GM21367 (cell line): ENCODE measurements at regions not wholly inside any gene's neighbourhood (a gene's known extent, or its start where the extent isn't known, plus 50 kb on each side); places are given as distances from the start of the nearest gene placed in this dataset.
"Not testable (repeated sequence)": the region's sequence is repeated elsewhere in the genome, so short reads cannot be mapped to it uniquely, and the experiment has no call there.

ENCODE experiments used
- ATAC-seq: cut with Tn5 transposase; IDR thresholded peaks from one replicate; pipeline ENCODE4 v1.9.1; 2021; ENCODE audit not compliant: unreplicated experiment

DNA sequence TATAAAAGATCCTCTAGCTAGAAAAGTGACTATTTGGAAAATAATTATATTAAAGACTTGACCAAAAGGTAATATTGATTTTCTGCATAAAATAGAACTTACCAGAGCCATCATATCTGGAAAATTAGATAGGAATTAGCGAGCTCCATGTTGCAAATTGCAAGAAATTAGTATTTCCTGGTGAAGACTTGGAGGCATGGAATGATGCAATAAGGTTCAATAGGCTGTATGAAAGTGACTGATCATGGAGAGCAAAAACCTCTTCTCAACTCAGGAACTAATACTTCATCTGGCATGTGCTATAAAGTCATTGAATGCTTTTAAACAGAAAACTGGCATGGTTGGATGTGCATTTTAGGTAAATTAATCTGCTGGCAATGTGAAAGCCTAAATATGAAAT, 66.3 kb upstream of the UFM1 start:
- ATAC-seq: no peak

DNA sequence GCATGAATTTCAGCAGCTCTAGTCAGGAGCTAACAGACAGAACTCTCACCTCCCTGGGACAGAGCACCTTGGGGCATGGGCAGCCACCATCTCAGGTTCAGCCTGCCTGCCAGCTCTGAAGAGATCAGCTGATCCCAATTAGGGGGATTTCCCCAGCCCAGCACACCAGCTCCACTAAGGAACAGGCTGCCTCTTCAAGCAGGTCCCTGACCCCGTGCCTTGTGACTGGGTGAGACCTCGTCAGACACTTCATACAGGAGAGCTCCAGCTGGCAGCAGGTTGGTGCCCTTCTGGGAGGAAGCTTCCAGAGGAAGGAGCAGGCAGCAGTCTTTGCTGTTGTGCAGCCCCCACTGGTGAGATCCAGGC, 84.5 kb upstream of the UFM1 start:
- no peak for ATAC-seq

DNA sequence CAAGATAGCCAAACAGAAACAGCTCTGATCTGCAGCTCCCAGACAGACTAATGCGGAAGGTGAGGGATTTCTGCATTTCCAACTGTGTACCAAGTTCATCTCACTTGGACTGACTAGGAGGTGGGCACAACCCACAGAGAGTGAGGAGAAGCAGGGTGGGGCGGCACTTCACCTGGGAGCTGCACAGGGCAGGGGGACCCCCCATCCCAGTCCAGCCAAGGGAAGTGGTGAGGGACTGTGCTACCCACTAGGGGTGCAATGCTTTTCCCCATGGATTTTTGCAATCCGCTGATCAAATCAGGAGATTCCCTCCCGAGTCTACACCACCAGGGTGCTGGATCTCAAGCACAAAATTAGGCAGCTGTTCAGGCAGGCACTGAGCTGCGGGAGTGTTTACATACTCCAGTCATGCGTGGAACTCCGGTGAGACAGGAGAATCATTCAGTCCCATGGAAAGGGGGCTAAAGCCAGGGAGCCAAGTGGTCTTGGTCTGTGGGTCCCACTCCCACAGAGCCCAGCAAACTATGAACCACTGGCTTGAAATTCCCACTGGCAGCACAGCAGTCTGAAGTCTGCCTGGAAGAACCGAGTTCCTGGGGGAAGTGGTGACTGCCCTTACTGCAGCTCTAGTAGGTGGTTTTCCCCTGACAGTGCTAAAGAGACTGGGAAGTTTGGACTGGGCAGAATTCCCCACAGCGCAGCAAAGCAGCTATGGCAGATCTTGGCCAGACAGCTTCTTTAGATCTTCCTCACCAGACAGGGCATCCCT, 85.1 kb upstream of the UFM1 start:
- no peak for ATAC-seq

DNA sequence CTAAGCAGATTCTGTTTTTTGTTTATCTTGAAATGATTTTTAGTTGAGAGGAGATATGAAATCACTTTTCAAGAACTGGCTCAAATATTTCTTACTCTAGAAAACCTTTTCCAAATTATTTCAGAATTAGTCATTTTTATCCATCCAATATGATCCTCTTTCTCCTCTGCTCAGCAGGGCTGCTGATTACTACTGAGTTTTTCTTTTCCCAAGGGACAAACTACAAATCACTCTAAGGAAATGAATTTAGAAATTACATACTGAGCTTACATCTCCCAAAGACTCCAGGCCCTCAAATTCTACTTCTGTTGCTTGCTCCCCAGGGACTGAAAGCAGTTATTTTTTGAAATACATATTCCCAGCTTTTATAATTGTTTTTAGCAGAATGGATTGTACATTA, 87.4 kb upstream of the UFM1 start:
- no peak for ATAC-seq

DNA sequence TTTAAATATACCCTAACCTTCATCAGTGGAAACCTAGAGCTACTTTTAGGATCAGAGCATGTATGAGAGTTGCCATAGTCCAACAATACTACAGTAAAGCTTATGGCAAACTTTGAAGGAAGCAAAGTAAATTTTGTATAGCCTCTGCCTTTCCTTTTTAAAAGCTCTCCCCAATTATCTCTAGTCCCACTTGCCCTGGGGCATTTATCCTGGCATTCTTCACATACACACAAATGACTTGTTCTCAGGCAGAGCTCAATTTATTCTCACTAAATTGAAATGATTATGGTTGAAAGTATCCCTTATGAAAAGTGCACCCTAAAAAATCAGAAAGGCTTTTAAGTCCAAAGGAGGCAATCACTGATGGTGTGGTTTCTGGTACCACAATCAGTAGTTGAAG, 94.1 kb upstream of the UFM1 start:
- ATAC-seq: no peak

DNA sequence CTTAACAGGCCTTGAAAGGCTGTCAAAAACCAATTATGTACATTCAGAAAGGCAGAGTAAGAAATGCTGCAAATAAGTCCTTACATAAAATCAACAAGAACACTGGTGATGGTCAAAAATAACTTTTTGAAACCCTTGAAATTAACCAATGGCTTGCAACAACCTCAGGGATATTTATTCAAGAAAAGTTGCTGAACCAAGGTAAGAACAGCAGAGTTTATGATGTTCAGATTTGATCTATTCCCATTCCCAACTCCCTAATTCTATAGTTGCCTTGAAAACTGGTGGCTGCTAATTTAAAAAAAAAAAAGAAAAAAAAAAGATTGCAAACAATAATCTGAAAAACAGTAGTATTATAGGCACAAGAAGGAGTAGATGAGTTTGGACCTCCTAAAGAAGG, 109.8 kb upstream of the UFM1 start:
- no peak for ATAC-seq

DNA sequence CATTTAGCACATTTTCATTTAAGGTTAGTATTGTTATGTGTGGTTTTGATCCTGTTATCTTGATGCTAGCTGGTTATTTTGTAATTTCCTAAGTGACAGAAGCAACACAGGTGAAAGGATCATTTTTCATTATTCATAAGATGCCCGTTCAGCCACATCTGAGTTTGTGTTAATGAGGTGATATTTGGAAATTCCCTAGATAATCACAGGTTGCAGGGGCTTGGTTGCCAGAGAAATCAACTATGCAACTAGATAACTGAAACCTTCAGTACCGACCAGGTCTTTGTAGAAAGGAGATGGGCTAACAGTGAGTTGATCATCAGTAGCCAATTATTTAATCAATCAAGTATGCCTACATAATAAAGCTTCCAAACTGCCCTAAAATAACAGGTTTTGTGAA, 121.3 kb upstream of the UFM1 start:
- no peak for ATAC-seq

DNA sequence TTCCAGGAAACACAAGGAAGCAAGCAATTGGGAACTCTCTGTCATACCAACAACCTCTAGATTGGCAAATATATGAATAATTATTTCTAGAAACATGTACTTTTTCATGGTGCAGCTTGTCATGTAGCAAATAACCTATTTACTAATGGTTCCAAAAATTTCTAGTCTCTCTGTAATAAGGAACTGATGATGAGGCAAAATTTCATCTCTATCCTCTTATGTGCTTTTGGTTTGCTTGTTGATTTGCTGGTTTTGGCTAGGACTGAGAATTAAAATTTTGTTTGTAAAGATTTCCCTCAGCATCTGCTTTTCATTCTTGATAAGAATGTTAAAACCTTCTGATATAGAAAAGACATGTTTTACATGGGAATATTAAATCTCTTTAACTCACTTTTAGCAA, 123.2 kb upstream of the UFM1 start:
- no peak for ATAC-seq

DNA sequence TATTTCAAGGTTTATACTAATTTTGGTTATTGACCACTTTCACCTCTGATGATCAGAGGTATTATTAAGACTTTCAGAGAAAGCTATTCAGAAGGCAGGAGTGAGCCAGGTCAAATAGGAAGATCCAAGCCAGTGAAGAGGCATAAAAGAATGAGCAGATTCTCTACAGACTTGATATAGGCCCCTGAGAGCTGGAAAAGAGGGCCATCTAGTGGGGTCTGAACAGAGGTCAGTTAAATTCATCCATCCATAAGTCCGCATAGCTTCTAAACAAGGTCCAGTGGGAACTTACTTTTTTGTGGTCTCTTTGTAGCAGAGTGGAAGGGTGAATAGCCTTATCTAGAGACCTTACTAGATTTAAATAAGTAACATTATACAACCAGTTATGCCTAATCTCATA, 126.6 kb upstream of the UFM1 start:
- no peak for ATAC-seq

DNA sequence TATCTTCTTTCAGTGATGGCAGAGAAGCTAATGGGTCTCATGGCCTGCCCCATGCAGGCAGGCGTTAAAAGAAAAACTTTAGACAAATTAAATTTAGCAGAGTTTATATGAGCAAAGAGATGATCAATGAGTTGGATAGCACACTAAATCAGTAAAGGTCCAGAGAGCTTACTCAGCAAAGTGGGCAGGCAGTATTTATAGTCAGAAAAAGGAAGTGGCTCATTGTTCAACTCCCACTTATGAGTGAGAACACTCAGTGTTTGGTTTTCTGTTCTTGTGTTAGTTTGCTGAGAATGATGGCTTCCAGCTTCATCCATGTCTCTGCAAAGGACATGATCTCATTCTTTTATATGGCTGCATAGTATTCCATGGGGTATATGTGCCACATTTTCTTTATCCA, 128.5 kb upstream of the UFM1 start:
- ATAC-seq: not testable (repeated sequence)

DNA sequence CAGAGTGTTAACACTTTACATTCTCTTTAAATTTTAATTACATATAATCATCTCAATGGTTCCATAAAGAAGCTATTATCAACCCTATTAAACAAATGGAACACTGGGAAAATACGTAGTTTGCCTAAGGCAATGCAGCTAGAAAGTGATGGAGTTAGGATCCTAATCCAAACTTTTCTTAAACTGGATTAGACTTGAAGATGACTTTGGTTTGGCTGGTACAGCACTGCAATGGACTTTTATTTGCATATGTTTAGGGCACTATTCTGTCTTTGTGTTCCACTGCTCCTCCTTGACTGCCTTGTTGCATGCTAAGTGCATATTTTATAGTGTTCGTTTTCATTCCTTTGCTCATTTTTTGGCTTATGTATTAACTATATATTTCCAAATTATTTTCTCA, 133.5 kb upstream of the UFM1 start:
- ATAC-seq: no peak

DNA sequence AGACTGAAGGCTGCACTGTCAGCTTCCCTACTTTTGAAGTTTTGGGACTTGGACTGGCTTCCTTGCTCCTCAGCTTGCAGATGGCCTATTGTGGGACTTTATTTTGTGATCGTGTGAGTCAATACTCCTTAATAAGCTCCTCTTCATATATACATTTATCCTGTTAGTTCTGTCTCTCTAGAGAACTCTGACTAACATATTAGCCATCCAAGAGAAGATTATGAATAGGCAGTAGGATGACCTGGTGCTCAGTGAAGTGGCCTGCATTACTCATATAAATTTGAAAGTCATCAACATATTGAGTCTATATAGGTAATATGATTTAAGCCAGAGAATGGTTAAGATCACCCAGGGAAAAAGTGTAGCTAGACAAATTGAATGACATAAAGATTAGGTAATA, 136.3 kb upstream of the UFM1 start:
- no peak for ATAC-seq

DNA sequence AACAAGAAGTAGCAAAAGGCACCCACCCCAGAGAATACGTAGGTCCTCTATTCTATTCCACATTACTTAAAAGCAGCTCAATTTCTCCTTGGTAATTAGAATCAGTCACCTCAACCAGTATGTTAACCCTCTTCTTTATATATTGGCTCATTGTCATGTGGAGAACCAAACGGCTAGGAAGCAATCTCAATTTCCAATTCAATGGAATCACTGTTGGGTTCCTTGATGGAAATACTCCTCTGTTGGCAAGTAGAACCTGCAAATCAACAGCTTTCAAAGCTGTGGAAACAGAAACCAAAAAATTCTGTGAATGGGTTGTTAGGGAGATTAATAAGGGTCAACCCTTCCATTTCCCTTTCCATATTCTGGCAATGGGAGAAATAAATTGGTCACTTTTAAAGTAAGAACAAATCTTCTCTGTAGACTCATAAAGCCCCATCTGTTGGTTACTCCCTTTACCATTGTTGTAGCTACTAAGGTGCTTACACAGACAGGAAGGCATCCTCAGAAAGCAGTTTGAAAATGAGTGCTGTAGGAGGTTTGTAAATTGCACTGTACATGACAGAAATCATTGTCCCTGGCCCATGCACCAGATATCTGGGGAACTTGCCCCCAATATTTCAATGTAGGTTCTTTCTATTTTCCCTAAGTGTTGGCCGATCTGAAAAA, 138.6 kb upstream of the UFM1 start:
- ATAC-seq: no peak

DNA sequence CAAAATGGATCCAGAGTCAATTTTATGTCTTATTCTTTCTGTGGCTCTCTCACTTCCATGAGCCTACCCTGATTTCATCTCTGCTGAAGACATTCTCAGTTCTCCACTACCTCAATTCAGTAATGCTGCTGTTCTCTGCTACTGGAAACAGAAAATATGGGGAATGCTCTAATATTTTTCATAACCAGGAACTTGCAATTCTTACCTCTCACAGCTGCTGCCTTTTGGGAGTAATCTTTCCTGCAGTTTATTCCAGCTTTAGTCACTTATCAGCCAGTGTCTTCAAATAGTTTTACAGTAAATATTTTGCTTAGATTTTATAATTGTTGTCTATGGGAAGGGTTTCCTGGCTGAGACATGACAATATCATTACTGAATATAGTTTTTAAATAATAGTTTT, 145.1 kb upstream of the UFM1 start:
- no peak for ATAC-seq

DNA sequence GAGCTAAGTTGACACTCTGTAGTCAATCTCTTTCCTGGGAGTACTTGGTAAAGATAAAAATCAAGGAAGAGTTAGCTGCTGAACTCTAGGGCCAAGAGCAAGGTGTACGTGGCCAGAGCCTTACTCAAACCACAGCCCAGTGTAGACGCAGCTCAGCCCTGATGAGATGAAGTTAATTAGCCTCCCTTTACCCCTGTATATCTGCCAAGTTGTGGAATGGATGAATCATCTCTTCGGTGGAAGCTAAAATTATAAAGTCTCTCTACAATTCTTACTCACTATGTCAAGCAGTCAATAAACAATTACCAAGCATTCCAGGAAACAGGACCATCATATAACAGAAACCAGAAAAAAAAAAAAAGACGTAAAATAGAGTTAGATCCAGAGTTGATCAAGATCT, 146.9 kb upstream of the UFM1 start:
- no peak for ATAC-seq

DNA sequence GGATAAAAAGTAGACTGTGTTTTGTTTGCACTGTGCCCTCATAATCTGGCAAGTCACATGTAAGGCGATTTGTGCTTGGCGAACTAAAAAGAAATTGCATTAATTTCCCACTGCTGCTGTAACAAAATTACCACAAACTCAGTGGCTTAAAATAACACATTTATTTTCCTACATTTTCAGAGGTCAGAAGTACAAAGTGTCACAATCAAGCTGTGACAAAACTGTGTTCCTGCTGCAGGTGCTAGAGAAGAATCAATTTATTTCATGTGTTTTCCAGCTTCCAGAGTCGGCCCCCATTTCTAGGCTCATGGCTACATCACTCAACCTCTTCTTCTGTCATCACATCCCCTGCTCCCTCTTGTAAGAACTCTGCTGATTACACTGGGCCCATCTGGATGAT, 158.6 kb upstream of the UFM1 start:
- no peak for ATAC-seq

DNA sequence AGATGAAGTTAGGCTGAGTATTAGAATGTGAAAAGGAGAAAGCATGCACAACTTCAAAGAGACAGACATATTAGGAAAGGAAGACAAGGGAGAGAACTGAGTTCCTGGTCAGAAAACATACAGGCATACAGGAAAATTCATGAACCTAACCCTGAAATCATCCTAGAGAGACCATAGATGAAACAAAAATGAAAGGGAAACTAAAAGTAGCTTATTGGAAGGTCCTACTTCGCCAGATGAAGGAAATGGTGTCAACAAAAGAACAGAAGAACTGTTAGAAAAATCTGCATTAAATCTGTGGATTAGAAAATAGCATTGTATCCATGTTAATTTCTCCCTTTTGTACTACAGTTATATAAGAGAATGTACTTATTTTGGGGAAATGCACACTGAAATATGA, 169.0 kb upstream of the UFM1 start:
- peak; percentile 74 for ATAC-seq

DNA sequence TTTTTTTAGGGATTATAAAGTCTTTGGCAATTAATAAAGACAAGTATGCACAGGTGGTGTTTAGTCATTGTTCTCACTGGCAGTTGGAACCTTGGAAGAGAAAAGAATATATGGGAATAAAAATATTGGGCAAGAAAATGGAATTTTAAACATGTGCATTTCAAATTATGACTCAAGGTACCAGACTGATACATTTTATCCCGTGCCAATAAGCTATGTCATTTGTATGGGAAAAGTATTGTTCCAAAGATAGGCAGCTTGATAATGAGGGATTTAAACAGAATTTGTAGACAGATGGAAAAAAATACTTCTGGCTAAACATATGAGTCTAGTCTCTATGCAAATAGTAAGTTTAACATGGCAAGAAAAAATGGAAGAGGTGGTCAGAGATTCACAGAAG, 169.5 kb upstream of the UFM1 start:
- no peak for ATAC-seq

DNA sequence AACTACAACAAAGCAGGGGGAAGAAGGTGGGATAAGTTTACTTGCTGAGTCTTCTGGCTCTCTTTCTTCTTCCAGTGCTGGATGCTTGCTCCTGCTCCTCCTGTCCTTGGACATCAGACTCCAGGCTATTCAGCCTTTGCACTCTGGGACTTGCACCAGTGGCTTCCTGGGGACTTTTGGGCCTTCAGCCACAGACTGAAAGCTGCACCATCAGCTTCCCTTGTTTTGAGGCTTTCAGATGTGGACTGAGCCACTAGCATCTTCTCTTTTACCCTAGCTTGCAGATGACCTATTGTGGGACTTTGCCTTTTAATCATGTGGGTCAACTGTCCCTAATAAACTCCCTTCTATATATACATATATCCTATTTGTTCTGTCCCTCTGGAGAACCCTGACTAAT, 173.0 kb upstream of the UFM1 start:
- no peak for ATAC-seq

DNA sequence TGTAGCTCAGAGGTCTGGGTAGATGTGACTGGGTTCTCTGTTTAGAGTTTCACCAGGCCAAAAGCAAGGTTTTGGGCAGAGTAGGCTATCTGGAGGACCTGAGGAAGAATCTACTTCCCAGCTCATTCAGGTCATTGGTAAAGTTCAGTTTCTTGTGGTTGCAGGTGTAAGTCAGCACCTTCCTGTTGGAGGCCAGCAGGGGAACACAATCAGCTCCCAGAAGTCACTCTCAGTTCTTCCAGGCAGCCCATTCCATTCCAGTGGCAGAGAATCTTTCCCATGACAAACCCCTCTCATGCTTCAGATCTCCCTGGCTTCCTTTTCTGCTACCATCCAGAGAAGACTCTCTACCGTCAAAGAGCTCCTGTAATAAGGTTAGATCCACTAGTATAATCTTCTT, 176.2 kb upstream of the UFM1 start:
- no peak for ATAC-seq

DNA sequence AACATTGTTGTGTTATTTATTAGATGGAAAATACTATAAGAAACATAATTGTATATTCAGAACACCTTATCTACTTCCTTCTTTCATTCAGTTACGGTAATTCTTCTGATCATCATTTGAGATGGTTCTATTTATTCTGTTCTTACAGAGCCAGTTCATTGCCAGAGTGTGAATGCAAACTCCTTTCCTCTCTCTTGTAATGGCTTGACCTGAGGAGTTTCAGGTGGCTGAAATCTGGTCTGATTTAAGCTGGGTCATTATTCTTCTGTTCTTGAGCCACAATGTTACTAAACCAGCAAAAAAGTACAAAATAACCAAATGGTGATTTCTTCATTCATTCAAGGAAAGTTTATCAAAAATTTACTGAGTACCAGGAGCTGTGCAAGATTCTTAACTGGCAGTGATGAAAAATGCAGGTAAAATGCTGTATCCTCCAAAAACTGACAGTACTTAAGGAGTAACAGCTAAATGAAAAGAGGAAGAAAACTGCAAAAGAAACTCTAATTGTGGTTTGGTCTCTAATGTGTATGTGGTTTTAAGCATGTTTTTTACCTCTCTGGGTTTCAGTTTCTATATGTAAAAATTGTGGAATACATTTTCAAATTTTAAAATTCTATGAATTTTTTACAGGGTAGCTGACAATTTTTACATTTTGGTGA, 182.4 kb upstream of the UFM1 start:
- ATAC-seq: peak; percentile 95

DNA sequence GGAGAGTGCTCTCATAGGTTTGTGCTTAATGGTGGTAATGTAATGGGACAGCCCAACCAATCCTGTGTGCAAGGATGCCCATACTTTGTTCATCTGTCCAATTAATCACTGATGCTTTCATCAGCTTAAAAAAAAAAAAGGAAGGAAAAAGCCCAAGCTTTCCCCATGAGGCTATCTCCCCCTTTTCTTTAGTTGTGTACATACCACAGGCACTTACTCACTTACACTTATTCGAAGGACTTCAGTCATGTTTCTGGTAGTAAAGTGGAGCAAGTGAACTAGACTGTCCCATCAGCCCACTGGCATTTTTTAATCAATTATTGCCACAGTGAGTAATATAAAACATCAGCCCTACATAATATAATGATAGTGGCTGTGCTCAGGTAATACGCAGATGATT, 183.5 kb upstream of the UFM1 start:
- ATAC-seq: no peak

DNA sequence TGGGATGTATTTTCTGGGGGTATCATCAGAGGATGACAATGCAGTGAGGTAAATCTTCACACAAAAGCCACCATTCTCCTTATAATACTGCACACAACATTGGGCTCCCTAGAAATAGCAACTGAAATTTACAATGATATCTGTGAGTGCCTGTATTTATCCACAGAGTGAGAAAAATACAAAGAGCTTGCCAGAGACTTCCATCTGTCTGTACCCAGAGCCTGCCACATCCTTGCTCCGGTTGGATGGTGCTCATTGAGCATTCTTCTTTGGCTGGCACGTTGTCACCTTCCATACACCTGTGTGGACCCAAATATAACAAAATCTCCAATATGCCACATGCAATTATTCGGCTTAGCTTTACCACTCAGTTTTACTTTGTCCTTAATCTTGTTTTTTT, 189.5 kb upstream of the UFM1 start:
- no peak for ATAC-seq
